Mesendoderm (in vitro differentiated cells): ENCODE measurements at regions not wholly inside any gene's neighbourhood (a gene's known extent, or its start where the extent isn't known, plus 50 kb on each side); places are given as distances from the start of the nearest gene placed in this dataset.

Experiments
- DNase-seq: peaks from one replicate; pipeline ENCODE4 v3.0.0; 2013
- H2AK5ac ChIP-seq: 2 replicates; pipeline ENCODE4 v1.6.1; 2013; ENCODE audit warnings: low read length, inconsistent platforms
- H2BK120ac ChIP-seq: 2 replicates; pipeline ENCODE4 v1.6.1; 2013; ENCODE audit warnings: low read depth, mild to moderate bottlenecking, low read length, moderate library complexity, mixed read lengths
- H2BK15ac ChIP-seq: replicated peaks from 2 replicates; pipeline ENCODE4 v1.6.1; 2013; ENCODE audit warnings: low read depth, mild to moderate bottlenecking, moderate library complexity
- H2BK5ac ChIP-seq: 2 replicates; pipeline ENCODE4 v1.6.1; 2013; ENCODE audit warnings: low read length, inconsistent platforms
- H3K18ac ChIP-seq: 2 replicates; pipeline ENCODE4 v1.6.1; 2013; ENCODE audit warnings: mild to moderate bottlenecking, low read length, mixed read lengths
- H3K23ac ChIP-seq: one replicate; pipeline ENCODE4 v1.6.1; 2013; ENCODE audit warnings: low read length
- H3K27ac ChIP-seq: 2 replicates; pipeline ENCODE4 v1.5.1; 2013; ENCODE audit warnings: low read depth, mild to moderate bottlenecking, inconsistent platforms, low read length, moderate library complexity
- H3K27me3 ChIP-seq: 2 replicates; pipeline ENCODE4 v1.6.1; 2013; ENCODE audit warnings: low read length, control low read depth, mild to moderate bottlenecking, inconsistent platforms; ENCODE audit not compliant: insufficient read depth, poor library complexity
- H3K36me3 ChIP-seq: 2 replicates; pipeline ENCODE4 v1.6.1; 2013; ENCODE audit warnings: low read length, inconsistent platforms; ENCODE audit not compliant: control insufficient read depth, insufficient read depth
- H3K4ac ChIP-seq: one replicate; pipeline ENCODE4 v1.6.1; 2013; ENCODE audit warnings: low read depth, mild to moderate bottlenecking, low read length, moderate library complexity
- H3K4me1 ChIP-seq: 2 replicates; pipeline ENCODE4 v1.6.1; 2013; ENCODE audit warnings: low read depth, low read length, inconsistent platforms; ENCODE audit not compliant: control insufficient read depth
- H3K4me2 ChIP-seq: 2 replicates; pipeline ENCODE4 v1.6.1; 2013; ENCODE audit warnings: low read length
- H3K4me3 ChIP-seq: 2 replicates; pipeline ENCODE4 v1.5.1; 2013; ENCODE audit warnings: mild to moderate bottlenecking, low read length
- H3K56ac ChIP-seq: one replicate; pipeline ENCODE4 v1.6.1; 2013; ENCODE audit warnings: low read length
- H3K79me1 ChIP-seq: 2 replicates; pipeline ENCODE4 v1.6.1; 2013; ENCODE audit warnings: low read length, inconsistent platforms
- H3K79me2 ChIP-seq: 2 replicates; pipeline ENCODE4 v1.6.1; 2013; ENCODE audit warnings: mild to moderate bottlenecking, low read length; ENCODE audit not compliant: control insufficient read depth, insufficient read depth
- H3K9ac ChIP-seq: 2 replicates; pipeline ENCODE4 v1.6.1; 2013; ENCODE audit warnings: low read length, inconsistent platforms
- H4K5ac ChIP-seq: one replicate; pipeline ENCODE4 v1.6.1; 2013; ENCODE audit warnings: low read length
- H4K8ac ChIP-seq: one replicate; pipeline ENCODE4 v1.6.1; 2013; ENCODE audit warnings: low read depth, mild to moderate bottlenecking, control low read depth, low read length, moderate library complexity
- WGBS: extraction: QIAGEN DNeasy Blood & Tissue Kit; methylation state at CpG from one replicate; pipeline ENCODE4 v1.1.7; 2013; ENCODE audit warnings: low lambda C conversion rate, missing lambda C conversion rate; ENCODE audit not compliant: insufficient coverage; ENCODE audit errors: extremely low coverage; 5-methylcytosine and 5-hydroxymethylcytosine counted together

DNA sequence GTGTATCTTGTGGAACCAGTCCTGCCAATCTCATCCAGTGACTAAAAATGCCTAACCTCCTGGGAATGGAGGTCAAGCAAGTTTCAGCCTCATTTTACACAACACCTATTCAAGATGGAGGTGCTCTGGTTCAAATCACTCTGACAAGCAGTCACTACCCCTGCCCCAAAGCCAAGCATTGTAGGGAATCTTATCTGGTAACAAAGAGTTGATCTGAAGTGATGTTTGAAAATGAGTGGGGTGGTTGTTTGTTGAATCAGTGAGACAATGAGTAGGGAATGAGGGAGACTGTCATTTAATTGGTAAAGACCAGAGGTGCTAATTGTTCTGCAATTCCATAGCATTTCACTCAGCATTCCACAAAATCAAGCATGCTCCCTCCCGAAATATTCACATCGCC is 132.0 kb downstream of the RND3 start:
- no peaks in the 10 kb centered on the region for H3K4me1 ChIP-seq
- no peak overlapping the region for H2BK120ac ChIP-seq
- no peak overlapping the region for H4K5ac ChIP-seq
- no peak overlapping the region for H3K18ac ChIP-seq
- H2BK5ac ChIP-seq = no peak overlapping the region
- no peaks in the 10 kb centered on the region for H3K36me3 ChIP-seq
- no peak overlapping the region for H3K56ac ChIP-seq
- no peak overlapping the region for H3K4me2 ChIP-seq
- peak; percentile 88 for DNase-seq
- no peak overlapping the region for H3K4me3 ChIP-seq
- H3K23ac ChIP-seq = no peak overlapping the region
- H3K27ac ChIP-seq = no peak overlapping the region
- no peak overlapping the region for H2BK15ac ChIP-seq
- no peak overlapping the region for H3K9ac ChIP-seq
- no peak overlapping the region for H4K8ac ChIP-seq
- H3K79me1 ChIP-seq = no peaks in the 10 kb centered on the region
- no peaks in the 10 kb centered on the region for H3K27me3 ChIP-seq
- no peak overlapping the region for H2AK5ac ChIP-seq
- no CpG with 5 or more reads among the region's 2 CpGs for WGBS
- no peak overlapping the region for H3K4ac ChIP-seq
- no peaks in the 10 kb centered on the region for H3K79me2 ChIP-seq

DNA sequence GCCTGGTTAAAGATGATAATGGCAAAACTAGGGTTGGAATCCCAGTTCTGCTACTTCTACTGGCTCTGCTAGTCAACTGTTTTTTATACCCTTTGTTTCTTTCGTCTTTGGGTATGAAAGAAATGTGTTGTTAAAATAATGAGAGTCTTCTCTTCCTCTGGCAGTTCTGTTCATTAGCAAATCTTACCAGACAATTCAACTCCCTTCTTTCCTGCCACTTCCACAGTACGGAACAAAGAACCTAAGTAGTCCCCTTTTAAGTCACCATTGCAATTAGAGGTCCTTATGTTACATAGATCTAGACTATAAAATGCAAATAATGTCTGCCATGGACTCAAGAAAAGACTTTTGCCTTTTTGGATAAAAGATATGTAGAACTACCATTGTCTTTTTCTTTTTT is 134.1 kb downstream of the RND3 start:
- Histone ChIP-seq H3K4ac (no peak overlapping the region), H3K79me2 (no peaks in the 10 kb centered on the region), H2AK5ac (no peak overlapping the region), H3K4me2 (no peak overlapping the region), H4K5ac (no peak overlapping the region), H3K23ac (no peak overlapping the region), H2BK120ac (no peak overlapping the region), H3K9ac (no peak overlapping the region), H3K79me1 (no peaks in the 10 kb centered on the region), H2BK15ac (no peak overlapping the region), H3K18ac (no peak overlapping the region), H3K27ac (no peak overlapping the region), H3K36me3 (no peaks in the 10 kb centered on the region), H3K4me3 (no peak overlapping the region), H3K56ac (no peak overlapping the region), H3K4me1 (no peaks in the 10 kb centered on the region), H4K8ac (no peak overlapping the region), H3K27me3 (no peaks in the 10 kb centered on the region), H2BK5ac (no peak overlapping the region)
- no CpG with 5 or more reads among the region's 2 CpGs for WGBS
- DNase-seq = no peak

- H2BK5ac ChIP-seq = no peak overlapping the region
- H3K79me1 ChIP-seq = no peaks in the 10 kb centered on the region
- H3K36me3 ChIP-seq = no peaks in the 10 kb centered on the region
- no peak overlapping the region for H2BK15ac ChIP-seq
- H3K23ac ChIP-seq = no peak overlapping the region
- no peaks in the 10 kb centered on the region for H3K27me3 ChIP-seq
- H4K5ac ChIP-seq = no peak overlapping the region
- no peak overlapping the region for H3K18ac ChIP-seq
- no peaks in the 10 kb centered on the region for H3K79me2 ChIP-seq
- no peak overlapping the region for H3K9ac ChIP-seq
- no peak overlapping the region for H4K8ac ChIP-seq
- no peak overlapping the region for H3K4me3 ChIP-seq
- H3K56ac ChIP-seq = no peak overlapping the region
- no peak overlapping the region for H3K27ac ChIP-seq
- no peaks in the 10 kb centered on the region for H3K4me1 ChIP-seq
- H3K4ac ChIP-seq = no peak overlapping the region
- no peak for DNase-seq
- H2AK5ac ChIP-seq = no peak overlapping the region
- no peak overlapping the region for H3K4me2 ChIP-seq
- no peak overlapping the region for H2BK120ac ChIP-seq
Measured at GRCh38 chr2:150351922-150352321, 135.5 kb downstream of the RND3 start.

- no peak overlapping the region for H3K9ac ChIP-seq
- H3K23ac ChIP-seq = no peak overlapping the region
- H3K79me2 ChIP-seq = no peaks in the 10 kb centered on the region
- H3K18ac ChIP-seq = no peak overlapping the region
- no peak overlapping the region for H2BK15ac ChIP-seq
- no peak overlapping the region for H3K4me3 ChIP-seq
- H4K8ac ChIP-seq = no peak overlapping the region
- no peaks in the 10 kb centered on the region for H3K27me3 ChIP-seq
- no peak overlapping the region for H2BK5ac ChIP-seq
- no peak overlapping the region for H3K56ac ChIP-seq
- H4K5ac ChIP-seq = no peak overlapping the region
- no peak overlapping the region for H3K4ac ChIP-seq
- DNase-seq = no peak
- no peaks in the 10 kb centered on the region for H3K4me1 ChIP-seq
- H2BK120ac ChIP-seq = no peak overlapping the region
- no CpG with 5 or more reads among the region's 4 CpGs for WGBS
- no peak overlapping the region for H3K27ac ChIP-seq
- no peaks in the 10 kb centered on the region for H3K36me3 ChIP-seq
- H2AK5ac ChIP-seq = no peak overlapping the region
- no peaks in the 10 kb centered on the region for H3K79me1 ChIP-seq
- no peak overlapping the region for H3K4me2 ChIP-seq
Measured at GRCh38 chr2:150350500-150350899, 137.0 kb downstream of the RND3 start.

GRCh38 chr2:150346806-150347205 is 140.7 kb downstream of the RND3 start:
- no peaks in the 10 kb centered on the region for H3K79me2 ChIP-seq
- no peaks in the 10 kb centered on the region for H3K79me1 ChIP-seq
- H2BK5ac ChIP-seq = no peak overlapping the region
- H2BK15ac ChIP-seq = no peak overlapping the region
- H3K27me3 ChIP-seq = no peaks in the 10 kb centered on the region
- no peak overlapping the region for H3K9ac ChIP-seq
- no peak overlapping the region for H4K5ac ChIP-seq
- H3K4me3 ChIP-seq = no peak overlapping the region
- no peak overlapping the region for H3K56ac ChIP-seq
- no CpG with 5 or more reads among the region's 4 CpGs for WGBS
- no peak overlapping the region for H2BK120ac ChIP-seq
- no peak overlapping the region for H4K8ac ChIP-seq
- no peak overlapping the region for H3K4ac ChIP-seq
- H3K36me3 ChIP-seq = no peaks in the 10 kb centered on the region
- H2AK5ac ChIP-seq = no peak overlapping the region
- no peak overlapping the region for H3K27ac ChIP-seq
- no peak overlapping the region for H3K4me2 ChIP-seq
- no peak for DNase-seq
- H3K18ac ChIP-seq = no peak overlapping the region
- no peak overlapping the region for H3K23ac ChIP-seq
- H3K4me1 ChIP-seq = no peaks in the 10 kb centered on the region

DNA sequence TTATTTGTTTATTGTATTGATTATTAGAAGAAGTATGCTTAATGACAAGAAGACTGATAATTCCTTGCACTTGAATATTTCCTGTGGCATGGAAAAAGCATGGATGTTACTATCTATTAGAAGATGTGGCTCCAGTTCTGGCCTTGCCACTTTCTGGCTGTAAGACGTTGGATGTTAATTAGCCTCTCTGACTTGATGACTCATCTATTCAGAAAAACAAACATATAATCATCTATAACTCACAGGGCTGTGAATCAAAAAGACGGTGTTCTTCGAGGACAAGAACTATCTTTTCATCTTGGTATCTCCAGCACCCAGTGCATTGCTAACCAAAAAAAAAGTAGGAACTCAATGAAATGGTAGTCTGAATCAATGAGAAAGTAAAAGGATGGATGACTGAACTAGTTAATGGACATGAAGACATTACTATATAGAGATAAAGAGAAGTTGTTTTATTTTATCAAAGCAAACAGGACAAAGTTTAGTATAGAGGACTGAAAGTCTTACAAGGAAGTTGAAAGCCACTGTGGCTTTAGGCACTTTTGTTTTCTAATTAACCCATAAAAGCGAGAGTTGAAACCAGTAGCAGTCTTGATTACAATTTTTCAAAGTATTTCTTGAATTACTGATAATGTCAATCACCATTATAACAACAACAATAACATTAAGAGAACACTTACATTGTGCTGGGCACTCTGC is 145.3 kb downstream of the RND3 start:
- Histone ChIP-seq H2AK5ac (no peak overlapping the region), H4K5ac (no peak overlapping the region), H4K8ac (no peak overlapping the region), H3K9ac (no peak overlapping the region), H3K56ac (no peak overlapping the region), H3K79me1 (no peaks in the 10 kb centered on the region), H3K23ac (no peak overlapping the region), H3K4me2 (no peak overlapping the region), H2BK15ac (no peak overlapping the region), H3K4me1 (no peaks in the 10 kb centered on the region), H3K36me3 (no peaks in the 10 kb centered on the region), H3K18ac (no peak overlapping the region), H3K4me3 (no peak overlapping the region), H3K27ac (no peak overlapping the region), H2BK5ac (no peak overlapping the region), H2BK120ac (no peak overlapping the region), H3K79me2 (no peaks in the 10 kb centered on the region), H3K27me3 (no peaks in the 10 kb centered on the region), H3K4ac (no peak overlapping the region)
- WGBS = no CpG with 5 or more reads among the region's 4 CpGs
- no peak for DNase-seq
